MM.1S (cell line): ENCODE measurements at regions not wholly inside any gene's neighbourhood (a gene's known extent, or its start where the extent isn't known, plus 50 kb on each side); places are given as distances from the start of the nearest gene placed in this dataset.

Experiments
- EZH2 ChIP-seq: fragments of 300-600 bp; sonication (generic); optimal IDR thresholded peaks from 2 replicates; pipeline ENCODE3; 2017; ENCODE audit warnings: low read depth, mild to moderate bottlenecking, antibody characterized with exemption, low read length, mixed read lengths
- TF ChIP-seq, protein P1 (sequence below): fragments of 300-600 bp; sonication (generic); IDR thresholded peaks from 2 replicates; pipeline ENCODE4 v1.5.1; 2016; ENCODE audit warnings: antibody characterized with exemption, low read length, mixed read lengths

DNA sequence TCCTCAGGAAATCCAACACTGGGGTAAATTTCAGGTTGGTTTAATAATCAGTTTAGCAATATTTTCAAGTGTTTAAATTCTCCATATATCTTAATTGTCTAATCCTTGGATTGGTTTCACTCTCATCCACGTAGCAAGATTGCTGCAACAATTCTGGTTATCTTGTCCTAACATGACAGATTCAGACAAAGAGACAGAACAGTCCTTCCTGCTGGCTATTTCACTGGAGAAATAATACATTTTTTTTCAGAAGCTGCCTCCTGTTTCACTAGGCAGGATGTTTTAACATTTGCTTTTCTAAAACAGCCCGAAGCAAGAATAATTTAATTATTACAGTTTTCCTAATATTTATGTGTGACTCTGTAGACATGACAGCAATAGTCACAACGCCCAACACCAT is 2011.2 kb downstream of the NCAM2 start:
- TF ChIP-seq, protein P1, sequence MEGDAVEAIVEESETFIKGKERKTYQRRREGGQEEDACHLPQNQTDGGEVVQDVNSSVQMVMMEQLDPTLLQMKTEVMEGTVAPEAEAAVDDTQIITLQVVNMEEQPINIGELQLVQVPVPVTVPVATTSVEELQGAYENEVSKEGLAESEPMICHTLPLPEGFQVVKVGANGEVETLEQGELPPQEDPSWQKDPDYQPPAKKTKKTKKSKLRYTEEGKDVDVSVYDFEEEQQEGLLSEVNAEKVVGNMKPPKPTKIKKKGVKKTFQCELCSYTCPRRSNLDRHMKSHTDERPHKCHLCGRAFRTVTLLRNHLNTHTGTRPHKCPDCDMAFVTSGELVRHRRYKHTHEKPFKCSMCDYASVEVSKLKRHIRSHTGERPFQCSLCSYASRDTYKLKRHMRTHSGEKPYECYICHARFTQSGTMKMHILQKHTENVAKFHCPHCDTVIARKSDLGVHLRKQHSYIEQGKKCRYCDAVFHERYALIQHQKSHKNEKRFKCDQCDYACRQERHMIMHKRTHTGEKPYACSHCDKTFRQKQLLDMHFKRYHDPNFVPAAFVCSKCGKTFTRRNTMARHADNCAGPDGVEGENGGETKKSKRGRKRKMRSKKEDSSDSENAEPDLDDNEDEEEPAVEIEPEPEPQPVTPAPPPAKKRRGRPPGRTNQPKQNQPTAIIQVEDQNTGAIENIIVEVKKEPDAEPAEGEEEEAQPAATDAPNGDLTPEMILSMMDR: no peak
- TF ChIP-seq EZH2: no peak
